H1 (cell line): ENCODE measurements at regions not wholly inside any gene's neighbourhood (a gene's known extent, or its start where the extent isn't known, plus 50 kb on each side); places are given as distances from the start of the nearest gene placed in this dataset.

Experiments used
- GTF2F1 ChIP-seq: IDR thresholded peaks from 2 replicates; pipeline ENCODE4 v1.6.1; 2012; ENCODE audit warnings: low read depth, low read length, improper control_type of control experiment, borderline replicate concordance
- TF ChIP-seq, protein P1 (sequence below), 3 experiments: IDR thresholded peaks; 1 replicate in 2 of 3; 2 replicates in 1 of 3; pipeline versions ENCODE4 v1.5.1 to v1.6.1; 2011; ENCODE audit warnings: low read length in 3 of 3, mild to moderate bottlenecking in 3 of 3, inconsistent platforms in 2 of 3, low read depth in 1 of 3, moderate library complexity in 1 of 3; ENCODE audit not compliant: insufficient read depth in 1 of 3; ENCODE audit errors: control extremely low read depth in 1 of 3

DNA sequence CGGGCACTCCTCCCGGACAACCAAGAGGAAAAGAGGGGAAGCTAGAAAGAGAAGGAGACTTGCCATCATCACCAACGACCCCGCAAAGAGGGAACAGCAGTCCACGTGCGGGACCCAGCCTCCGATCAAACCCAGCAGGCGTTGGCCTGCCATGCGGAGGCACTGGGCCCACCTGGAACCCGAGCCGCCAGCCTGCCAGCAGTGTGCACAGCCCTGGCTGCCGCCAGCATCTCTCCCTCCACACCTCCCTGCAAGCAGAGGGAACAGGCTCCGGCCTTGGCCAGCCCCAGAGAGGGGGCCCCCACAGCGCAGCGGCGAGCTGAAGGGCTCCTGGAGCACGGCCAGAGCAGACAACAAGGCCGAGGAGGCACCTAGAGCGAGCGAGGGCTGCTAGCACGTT lies 1244.7 kb upstream of the B3GALT2 start:
- no peak for TF ChIP-seq GTF2F1
- TF ChIP-seq, protein P1, sequence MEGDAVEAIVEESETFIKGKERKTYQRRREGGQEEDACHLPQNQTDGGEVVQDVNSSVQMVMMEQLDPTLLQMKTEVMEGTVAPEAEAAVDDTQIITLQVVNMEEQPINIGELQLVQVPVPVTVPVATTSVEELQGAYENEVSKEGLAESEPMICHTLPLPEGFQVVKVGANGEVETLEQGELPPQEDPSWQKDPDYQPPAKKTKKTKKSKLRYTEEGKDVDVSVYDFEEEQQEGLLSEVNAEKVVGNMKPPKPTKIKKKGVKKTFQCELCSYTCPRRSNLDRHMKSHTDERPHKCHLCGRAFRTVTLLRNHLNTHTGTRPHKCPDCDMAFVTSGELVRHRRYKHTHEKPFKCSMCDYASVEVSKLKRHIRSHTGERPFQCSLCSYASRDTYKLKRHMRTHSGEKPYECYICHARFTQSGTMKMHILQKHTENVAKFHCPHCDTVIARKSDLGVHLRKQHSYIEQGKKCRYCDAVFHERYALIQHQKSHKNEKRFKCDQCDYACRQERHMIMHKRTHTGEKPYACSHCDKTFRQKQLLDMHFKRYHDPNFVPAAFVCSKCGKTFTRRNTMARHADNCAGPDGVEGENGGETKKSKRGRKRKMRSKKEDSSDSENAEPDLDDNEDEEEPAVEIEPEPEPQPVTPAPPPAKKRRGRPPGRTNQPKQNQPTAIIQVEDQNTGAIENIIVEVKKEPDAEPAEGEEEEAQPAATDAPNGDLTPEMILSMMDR (IDR thresholded peaks at IDR 0.05; ENCODE audit: control extremely low read depth in 1 of 3, insufficient read depth in 1 of 3, low read depth in 1 of 3, low read length in 3 of 3): no peak
